ENCODE measurements at regions not wholly inside any gene's neighbourhood (a gene's known extent, or its start where the extent isn't known, plus 50 kb on each side); places are given as distances from the start of the nearest gene placed in this dataset.

DNA sequence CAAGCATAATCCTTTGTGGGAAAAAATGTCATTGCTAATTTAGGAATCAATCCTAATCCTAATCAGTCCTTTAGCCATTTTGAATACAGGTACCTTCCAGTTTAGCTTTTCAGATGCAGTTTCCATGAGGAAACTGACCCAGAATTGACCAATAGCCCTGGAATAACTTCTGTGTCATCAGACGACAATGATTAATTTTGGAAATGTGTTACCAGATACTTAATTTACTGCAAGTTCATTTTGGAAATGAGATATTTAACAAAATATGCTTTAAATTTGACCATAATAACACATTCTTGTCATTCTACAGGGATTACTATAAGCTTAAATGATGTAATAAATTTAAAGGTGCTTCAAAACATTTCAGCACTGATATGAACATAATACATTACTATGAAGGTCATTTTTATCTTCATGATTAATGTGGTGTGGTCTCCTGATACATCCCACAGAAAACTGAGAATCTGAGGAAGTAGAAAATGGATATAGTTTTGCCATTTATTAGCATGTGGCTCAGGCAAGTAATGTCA is 129.8 kb upstream of the SH3BP4 start:
- TF ChIP-seq POLR2A (IDR thresholded peaks at IDR 0.05; ENCODE audit: extremely low read depth, insufficient read length): no peak
- TF ChIP-seq, protein P1, sequence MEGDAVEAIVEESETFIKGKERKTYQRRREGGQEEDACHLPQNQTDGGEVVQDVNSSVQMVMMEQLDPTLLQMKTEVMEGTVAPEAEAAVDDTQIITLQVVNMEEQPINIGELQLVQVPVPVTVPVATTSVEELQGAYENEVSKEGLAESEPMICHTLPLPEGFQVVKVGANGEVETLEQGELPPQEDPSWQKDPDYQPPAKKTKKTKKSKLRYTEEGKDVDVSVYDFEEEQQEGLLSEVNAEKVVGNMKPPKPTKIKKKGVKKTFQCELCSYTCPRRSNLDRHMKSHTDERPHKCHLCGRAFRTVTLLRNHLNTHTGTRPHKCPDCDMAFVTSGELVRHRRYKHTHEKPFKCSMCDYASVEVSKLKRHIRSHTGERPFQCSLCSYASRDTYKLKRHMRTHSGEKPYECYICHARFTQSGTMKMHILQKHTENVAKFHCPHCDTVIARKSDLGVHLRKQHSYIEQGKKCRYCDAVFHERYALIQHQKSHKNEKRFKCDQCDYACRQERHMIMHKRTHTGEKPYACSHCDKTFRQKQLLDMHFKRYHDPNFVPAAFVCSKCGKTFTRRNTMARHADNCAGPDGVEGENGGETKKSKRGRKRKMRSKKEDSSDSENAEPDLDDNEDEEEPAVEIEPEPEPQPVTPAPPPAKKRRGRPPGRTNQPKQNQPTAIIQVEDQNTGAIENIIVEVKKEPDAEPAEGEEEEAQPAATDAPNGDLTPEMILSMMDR (IDR thresholded peaks at IDR 0.05; ENCODE audit: low read depth, low read length): no peak
